ENCODE measurements at regions not wholly inside any gene's neighbourhood (a gene's known extent, or its start where the extent isn't known, plus 50 kb on each side); places are given as distances from the start of the nearest gene placed in this dataset.
"Not testable (repeated sequence)": the region's sequence is repeated elsewhere in the genome, so short reads cannot be mapped to it uniquely, and the experiment has no call there.

DNA sequence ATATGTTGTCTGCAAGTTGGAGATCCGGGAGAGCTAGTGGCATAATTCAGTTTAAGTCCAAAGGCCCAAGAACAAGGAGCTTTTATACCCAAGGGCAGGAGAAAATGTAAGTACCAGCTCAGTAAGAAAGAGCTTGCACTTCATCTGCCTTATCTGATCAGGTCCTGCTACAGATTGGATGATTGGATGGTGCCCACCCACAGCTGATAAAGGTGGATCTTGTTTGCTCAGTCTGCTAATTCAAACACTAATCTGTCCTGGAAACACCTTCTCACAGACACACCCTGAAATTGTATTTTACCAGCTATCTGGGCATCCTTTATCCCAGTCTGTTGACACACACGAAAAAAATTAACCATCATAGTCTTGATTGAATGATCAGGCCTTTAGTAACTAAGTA, 230.7 kb upstream of the SLC16A7 start:
- Mint-ChIP-seq H3K4me1 (no peaks in the 10 kb centered on the region), H3K9me3 (no peaks in the 10 kb centered on the region), H3K27ac (no peak overlapping the region), H3K4me3 (no peak overlapping the region), H3K36me3 (no peaks in the 10 kb centered on the region), H3K27me3 (peaks cover 2% of the 10 kb centered on the region)
- DNase-seq: no peak
- no peak for ATAC-seq (ENCODE audit: low read depth)
- POLR2A ChIA-PET: no interaction called here

DNA sequence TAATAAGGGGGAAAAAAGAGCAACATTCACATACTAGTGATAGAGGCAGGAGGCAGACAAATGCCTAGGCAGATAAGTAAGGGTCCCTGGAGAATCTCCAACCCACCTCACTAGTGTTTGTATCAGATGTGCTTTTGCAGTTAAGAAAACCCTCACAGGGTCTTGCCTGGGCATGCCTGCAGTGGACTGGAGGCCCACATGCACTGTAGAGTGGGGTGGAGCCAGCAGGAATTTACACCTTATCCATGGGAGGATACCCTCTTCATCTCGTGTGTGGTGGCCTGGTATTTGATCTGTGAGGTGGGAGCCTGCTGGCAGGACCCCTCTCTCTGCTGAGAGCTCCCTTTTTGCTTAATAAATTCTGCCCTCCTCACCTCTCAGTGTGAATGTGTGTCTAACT, 238.0 kb upstream of the SLC16A7 start:
- H3K9me3 Mint-ChIP-seq: no peaks in the 10 kb centered on the region
- POLR2A ChIA-PET: no interaction called here
- H3K4me1 Mint-ChIP-seq: no peaks in the 10 kb centered on the region
- DNase-seq (no peak), ATAC-seq (ENCODE audit: low read depth) (no peak)
- H3K27me3 Mint-ChIP-seq: peaks cover 9% of the 10 kb centered on the region
- no peak overlapping the region for H3K27ac Mint-ChIP-seq
- no peaks in the 10 kb centered on the region for H3K36me3 Mint-ChIP-seq
- H3K4me3 Mint-ChIP-seq: no peak overlapping the region

DNA sequence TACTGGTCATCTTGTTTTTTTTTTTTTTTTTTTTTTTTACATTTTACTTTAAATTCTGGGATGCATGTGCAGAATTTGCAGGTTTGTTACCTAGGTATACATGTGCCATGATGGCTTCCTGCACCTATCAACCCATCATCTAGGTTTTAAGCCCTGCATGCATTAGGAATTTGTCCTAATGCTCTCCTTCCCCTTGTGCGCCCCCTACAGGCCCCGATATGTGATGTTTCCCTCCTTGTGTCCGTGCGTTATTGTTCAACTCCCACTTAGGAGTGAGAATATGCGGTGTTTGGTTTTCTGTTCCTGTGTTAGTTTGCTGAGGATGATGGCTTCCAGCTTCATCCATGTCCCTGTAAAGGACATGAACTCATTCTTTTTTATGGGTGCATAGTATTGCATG, 249.6 kb upstream of the SLC16A7 start:
- H3K27me3 Mint-ChIP-seq; ATAC-seq (ENCODE audit: low read depth); H3K27ac Mint-ChIP-seq; H3K9me3 Mint-ChIP-seq; H3K4me1 Mint-ChIP-seq; POLR2A ChIA-PET; H3K36me3 Mint-ChIP-seq; H3K4me3 Mint-ChIP-seq; DNase-seq: not testable (repeated sequence)

DNA sequence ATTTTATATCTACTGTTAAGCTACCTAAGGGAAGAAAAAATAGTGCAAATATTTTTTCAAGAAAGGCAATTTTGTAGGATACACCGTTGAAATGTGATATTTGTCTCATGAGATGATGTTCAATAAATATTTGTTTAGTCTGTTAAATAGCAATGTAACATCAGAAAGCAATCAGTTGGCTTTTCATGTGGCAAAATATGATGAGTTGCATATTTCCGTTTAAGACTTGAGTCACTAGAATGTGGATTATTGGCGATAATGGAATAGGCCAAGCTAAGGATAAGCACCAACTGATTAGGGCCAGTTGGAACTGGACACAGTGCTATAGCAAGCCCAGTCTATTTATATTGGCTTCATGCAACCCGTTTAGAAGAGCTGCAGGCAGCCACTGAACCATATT, 250.4 kb upstream of the SLC16A7 start:
- Mint-ChIP-seq H3K4me1 (no peaks in the 10 kb centered on the region), H3K36me3 (no peaks in the 10 kb centered on the region), H3K27ac (no peak overlapping the region), H3K9me3 (peaks cover 2% of the 10 kb centered on the region), H3K4me3 (no peak overlapping the region), H3K27me3 (peaks cover 2% of the 10 kb centered on the region)
- DNase-seq: no peak
- POLR2A ChIA-PET: no interaction called here
- no peak for ATAC-seq (ENCODE audit: low read depth)

DNA sequence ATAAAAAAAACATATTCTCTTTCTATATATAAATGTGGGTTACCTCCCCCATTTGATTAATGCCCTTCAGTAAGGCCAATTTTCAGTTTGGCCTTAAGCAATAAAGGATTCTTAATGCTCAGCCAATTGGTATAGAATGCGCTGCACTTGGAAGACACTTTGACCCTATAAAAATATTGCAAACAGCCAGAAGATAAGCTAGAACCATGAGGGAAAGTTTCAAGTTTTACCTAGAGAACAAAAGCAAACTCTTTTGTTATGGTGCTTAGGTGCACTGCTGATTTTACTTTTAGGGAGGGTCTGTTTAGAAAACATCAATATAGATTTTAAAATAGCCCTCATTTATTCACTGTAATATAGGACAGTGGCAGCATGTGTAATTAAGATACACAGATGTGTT, 251.6 kb upstream of the SLC16A7 start:
- H3K36me3 Mint-ChIP-seq: no peaks in the 10 kb centered on the region
- POLR2A ChIA-PET: no interaction called here
- ATAC-seq (ENCODE audit: low read depth): no peak
- no peak overlapping the region for H3K27ac Mint-ChIP-seq
- H3K27me3 Mint-ChIP-seq: peaks cover 2% of the 10 kb centered on the region
- no peak overlapping the region for H3K4me3 Mint-ChIP-seq
- H3K9me3 Mint-ChIP-seq: peaks cover 2% of the 10 kb centered on the region
- H3K4me1 Mint-ChIP-seq: no peaks in the 10 kb centered on the region
- DNase-seq: no peak

DNA sequence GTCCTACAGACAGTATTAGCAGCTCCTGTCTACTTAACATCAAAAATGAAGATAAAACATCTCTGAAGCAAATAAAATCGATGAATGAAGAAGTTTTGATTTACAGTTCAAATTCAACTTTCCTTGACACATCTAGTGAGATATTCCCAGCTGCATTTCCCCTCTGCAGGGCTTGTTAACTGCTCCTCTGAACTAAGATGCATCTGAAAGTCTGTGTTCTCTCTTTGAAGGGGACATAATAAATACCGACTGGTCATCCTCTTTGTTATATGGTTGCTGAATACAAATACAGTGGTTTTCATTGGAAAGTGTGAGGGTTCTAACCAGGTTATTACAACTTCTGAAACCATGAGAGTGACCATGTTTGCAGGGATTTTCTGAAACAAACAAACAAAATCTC, 266.4 kb upstream of the SLC16A7 start:
- ATAC-seq (ENCODE audit: low read depth): no peak
- DNase-seq: no peak
- Mint-ChIP-seq H3K36me3 (no peaks in the 10 kb centered on the region), H3K27me3 (no peaks in the 10 kb centered on the region), H3K9me3 (no peaks in the 10 kb centered on the region), H3K4me3 (no peak overlapping the region), H3K4me1 (no peaks in the 10 kb centered on the region), H3K27ac (no peak overlapping the region)
- POLR2A ChIA-PET: no interaction called here

DNA sequence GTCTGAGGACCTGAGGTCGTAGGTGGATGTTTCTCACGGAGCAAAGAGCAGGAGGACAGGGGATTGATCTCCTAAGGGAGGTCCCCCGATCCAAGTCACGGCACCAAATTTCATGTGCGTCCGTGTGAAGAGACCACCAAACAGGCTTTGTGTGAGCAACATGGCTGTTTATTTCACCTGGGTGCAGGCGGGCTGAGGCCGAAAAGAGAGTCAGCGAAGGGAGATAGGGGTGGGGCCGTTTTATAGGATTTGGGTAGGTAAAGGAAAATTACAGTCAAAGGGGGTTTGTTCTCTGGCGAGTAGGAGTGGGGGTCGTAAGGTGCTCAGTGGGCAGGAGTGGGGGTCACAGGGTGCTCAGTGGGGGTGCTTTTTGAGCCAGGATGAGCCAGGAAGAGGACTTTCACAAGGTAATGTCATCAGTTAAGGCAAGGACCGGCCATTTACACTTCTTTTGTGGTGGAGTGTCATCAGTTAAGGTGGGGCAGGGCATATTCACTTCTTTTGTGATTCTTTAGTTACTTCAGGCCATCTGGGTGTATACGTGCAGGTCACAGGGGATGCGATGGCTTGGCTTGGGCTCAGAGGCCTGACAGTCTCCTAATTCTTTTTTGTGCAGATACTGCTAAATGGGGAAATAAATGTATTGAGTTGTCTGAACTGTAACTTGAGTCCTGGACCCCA, 267.3 kb upstream of the SLC16A7 start:
- H3K27ac Mint-ChIP-seq; ATAC-seq (ENCODE audit: low read depth); H3K9me3 Mint-ChIP-seq; DNase-seq; H3K4me1 Mint-ChIP-seq; H3K36me3 Mint-ChIP-seq; H3K4me3 Mint-ChIP-seq; H3K27me3 Mint-ChIP-seq; POLR2A ChIA-PET: not testable (repeated sequence)

DNA sequence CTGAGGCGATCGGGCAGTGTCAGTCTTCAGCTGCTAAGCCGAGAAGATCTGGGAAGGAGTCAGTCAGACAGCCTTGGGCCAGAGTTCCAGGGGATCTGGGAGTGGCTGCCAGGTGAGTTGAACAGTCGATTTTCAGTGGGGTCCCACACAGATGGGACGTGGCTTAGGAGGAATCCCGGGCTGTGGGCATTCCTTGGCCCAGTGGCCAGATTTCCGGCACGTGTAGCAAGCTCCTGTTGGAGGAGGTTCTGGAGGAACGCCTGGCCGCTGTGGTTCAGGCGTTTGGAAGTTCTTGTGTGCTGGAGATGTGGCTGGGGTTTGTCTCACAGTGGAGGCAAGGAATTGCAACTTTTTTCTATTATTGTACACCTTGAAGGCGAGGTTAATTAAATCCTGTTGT, 269.4 kb upstream of the SLC16A7 start:
- ATAC-seq (ENCODE audit: low read depth); H3K27ac Mint-ChIP-seq; DNase-seq; H3K4me1 Mint-ChIP-seq; H3K27me3 Mint-ChIP-seq; H3K9me3 Mint-ChIP-seq; H3K4me3 Mint-ChIP-seq; POLR2A ChIA-PET; H3K36me3 Mint-ChIP-seq: not testable (repeated sequence)

DNA sequence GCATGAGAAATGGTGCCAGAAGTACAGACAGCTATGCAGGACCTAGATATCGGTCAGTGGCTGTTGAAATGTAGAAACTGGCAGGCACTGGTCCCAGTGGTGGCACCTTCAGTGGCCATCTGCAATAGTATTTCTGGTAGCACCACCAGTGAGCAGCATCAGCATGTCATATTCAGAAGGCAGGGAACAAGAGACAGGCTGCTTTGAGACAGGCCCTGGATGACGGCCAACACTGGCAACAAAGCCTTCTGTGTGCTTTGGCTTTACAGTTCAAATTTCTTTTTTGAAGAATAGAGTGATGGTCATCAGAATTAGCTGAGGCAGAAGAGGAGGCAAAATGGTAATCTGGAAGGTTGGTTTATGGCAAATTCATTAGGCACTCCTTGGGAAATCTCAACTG, 273.4 kb upstream of the SLC16A7 start:
- H3K27me3 Mint-ChIP-seq: no peaks in the 10 kb centered on the region
- POLR2A ChIA-PET: no interaction called here
- no peaks in the 10 kb centered on the region for H3K4me1 Mint-ChIP-seq
- H3K4me3 Mint-ChIP-seq: no peak overlapping the region
- ATAC-seq (ENCODE audit: low read depth): no peak
- DNase-seq: no peak
- H3K36me3 Mint-ChIP-seq: no peaks in the 10 kb centered on the region
- H3K27ac Mint-ChIP-seq: no peak overlapping the region
- no peaks in the 10 kb centered on the region for H3K9me3 Mint-ChIP-seq

DNA sequence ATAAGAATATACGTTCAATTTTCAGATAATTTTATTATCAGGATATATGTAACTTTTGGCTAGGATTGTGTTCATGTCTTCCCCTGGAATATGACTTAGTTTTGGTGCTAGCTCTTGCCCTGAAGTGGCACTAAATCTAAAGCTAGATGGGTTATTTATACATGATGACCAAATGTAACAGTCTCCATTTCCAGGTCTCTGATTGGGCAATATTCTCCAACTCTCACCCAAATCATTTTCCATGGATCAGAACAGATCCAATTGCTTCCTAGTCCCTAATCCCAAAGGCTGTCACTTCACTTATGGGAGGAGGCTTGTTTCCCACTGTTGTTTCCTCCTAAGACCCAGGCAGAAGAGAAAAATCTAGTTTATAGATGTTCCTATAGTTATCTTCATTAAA, 274.6 kb upstream of the SLC16A7 start:
- POLR2A ChIA-PET: no interaction called here
- H3K9me3 Mint-ChIP-seq: no peaks in the 10 kb centered on the region
- DNase-seq (no peak), ATAC-seq (ENCODE audit: low read depth) (no peak)
- no peak overlapping the region for H3K4me3 Mint-ChIP-seq
- H3K27ac Mint-ChIP-seq: no peak overlapping the region
- no peaks in the 10 kb centered on the region for H3K27me3 Mint-ChIP-seq
- H3K36me3 Mint-ChIP-seq: no peaks in the 10 kb centered on the region
- no peaks in the 10 kb centered on the region for H3K4me1 Mint-ChIP-seq

DNA sequence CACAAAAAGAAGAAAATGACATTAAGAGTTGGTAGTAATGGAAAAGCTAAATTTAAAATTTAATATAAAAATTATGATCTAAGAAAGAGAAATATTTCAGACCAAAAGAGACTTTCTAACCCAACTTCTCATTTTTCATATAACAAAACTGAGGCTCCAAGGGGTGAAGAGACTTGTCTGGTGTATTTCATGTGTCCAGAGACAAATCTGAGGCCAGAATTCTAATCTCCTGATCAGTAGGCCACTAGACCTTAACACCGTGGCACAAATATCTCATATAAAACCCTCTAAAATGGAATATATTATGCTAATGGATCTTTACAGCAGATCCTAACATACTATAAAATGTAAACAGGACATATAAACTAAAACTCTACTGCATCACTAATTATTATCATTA, 275.7 kb upstream of the SLC16A7 start:
- no peak for ATAC-seq (ENCODE audit: low read depth)
- no peaks in the 10 kb centered on the region for H3K36me3 Mint-ChIP-seq
- DNase-seq: no peak
- H3K4me3 Mint-ChIP-seq: no peak overlapping the region
- H3K27me3 Mint-ChIP-seq: no peaks in the 10 kb centered on the region
- POLR2A ChIA-PET: no interaction called here
- no peak overlapping the region for H3K27ac Mint-ChIP-seq
- H3K9me3 Mint-ChIP-seq: no peaks in the 10 kb centered on the region
- H3K4me1 Mint-ChIP-seq: no peaks in the 10 kb centered on the region

DNA sequence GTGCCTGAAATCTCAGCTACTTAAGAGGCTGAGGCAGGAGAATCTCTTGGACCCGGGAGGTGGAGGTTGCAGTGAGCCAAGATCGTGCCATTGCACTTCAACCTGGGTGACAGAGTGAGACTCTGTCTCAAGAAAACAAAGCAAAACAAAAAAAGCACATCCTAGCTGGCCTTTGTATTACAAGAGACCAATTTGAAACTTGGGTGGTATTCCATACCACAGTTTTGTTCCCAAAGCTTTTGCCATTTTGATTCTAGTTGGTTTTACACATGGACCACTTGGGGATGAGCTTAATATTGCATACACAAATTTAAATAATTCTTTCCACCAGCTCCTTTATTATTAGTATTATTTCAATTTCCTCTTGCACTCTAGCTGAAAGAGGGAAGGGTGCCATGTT, 276.9 kb upstream of the SLC16A7 start:
- Mint-ChIP-seq H3K27ac (no peak overlapping the region), H3K4me3 (no peak overlapping the region), H3K4me1 (no peaks in the 10 kb centered on the region), H3K27me3 (no peaks in the 10 kb centered on the region), H3K9me3 (no peaks in the 10 kb centered on the region), H3K36me3 (no peaks in the 10 kb centered on the region)
- ATAC-seq (ENCODE audit: low read depth): no peak
- POLR2A ChIA-PET: no interaction called here
- no peak for DNase-seq

DNA sequence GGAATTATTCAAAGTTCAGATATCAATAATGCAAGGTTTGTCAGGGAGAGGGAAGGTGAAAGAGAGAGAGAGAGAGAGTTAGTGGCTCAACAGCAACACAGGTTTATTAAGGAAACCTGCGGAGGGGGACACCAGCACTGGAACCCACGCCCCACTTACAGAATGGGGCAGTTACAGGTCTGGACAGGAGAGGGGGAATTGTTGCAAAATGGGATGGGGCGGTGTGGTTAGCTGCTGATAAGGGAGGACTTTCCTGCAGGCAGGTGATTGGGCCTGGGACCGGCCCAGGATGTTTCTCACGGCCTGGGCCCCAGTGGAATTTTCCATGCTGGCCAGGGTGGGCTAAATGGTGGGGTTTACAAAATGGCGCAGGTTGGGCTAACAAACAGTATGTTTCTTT, 278.2 kb upstream of the SLC16A7 start:
- no peaks in the 10 kb centered on the region for H3K9me3 Mint-ChIP-seq
- no peaks in the 10 kb centered on the region for H3K36me3 Mint-ChIP-seq
- DNase-seq: no peak
- no peak for ATAC-seq (ENCODE audit: low read depth)
- POLR2A ChIA-PET: no interaction called here
- H3K4me3 Mint-ChIP-seq: no peak overlapping the region
- no peaks in the 10 kb centered on the region for H3K4me1 Mint-ChIP-seq
- no peaks in the 10 kb centered on the region for H3K27me3 Mint-ChIP-seq
- no peak overlapping the region for H3K27ac Mint-ChIP-seq

DNA sequence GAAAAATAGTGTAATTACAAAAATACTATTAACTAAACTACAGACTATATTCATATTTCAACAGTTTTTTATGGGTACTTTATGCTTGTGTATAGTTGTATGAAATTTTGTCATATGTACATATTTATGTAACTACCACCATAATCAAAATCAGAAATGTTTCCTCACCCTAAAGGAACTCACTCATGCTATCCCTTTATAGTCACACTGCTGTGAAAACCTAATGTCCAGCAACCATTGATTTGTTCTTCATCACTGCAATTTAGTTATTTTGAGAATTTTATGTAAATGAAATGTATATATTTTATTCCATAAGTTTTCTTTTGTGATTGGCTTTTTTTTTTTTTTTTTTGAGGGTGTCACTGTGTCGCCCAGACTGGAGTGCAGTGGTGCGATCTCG, 278.9 kb upstream of the SLC16A7 start:
- no peak for ATAC-seq (ENCODE audit: low read depth)
- DNase-seq: no peak
- POLR2A ChIA-PET: no interaction called here
- H3K4me3 Mint-ChIP-seq: no peak overlapping the region
- no peak overlapping the region for H3K27ac Mint-ChIP-seq
- no peaks in the 10 kb centered on the region for H3K27me3 Mint-ChIP-seq
- H3K4me1 Mint-ChIP-seq: no peaks in the 10 kb centered on the region
- H3K36me3 Mint-ChIP-seq: no peaks in the 10 kb centered on the region
- H3K9me3 Mint-ChIP-seq: no peaks in the 10 kb centered on the region

DNA sequence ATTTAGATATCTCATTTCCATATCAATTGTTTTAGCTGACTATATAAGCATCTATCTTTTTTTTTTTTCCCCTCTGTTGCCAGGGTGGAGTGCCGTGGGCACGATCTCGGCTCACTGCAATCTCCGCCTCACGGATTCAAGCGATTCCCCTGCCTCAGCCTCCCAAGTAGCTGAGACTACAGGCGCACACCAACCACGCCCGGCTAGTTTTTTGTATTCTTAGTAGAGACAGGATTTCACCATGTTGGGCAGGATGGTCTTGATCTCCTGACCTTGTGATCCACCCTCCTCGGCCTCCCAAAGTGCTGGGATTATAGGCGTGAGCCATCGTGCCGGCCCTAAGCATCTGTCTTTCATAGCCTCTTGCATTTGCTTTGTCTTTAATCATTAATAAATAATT, 279.5 kb upstream of the SLC16A7 start:
- DNase-seq; POLR2A ChIA-PET; H3K4me1 Mint-ChIP-seq; H3K27me3 Mint-ChIP-seq; H3K9me3 Mint-ChIP-seq; H3K4me3 Mint-ChIP-seq; H3K27ac Mint-ChIP-seq; ATAC-seq (ENCODE audit: low read depth); H3K36me3 Mint-ChIP-seq: not testable (repeated sequence)

All from activated naive CD8-positive, alpha-beta T cell treated with anti-CD3 and anti-CD28 coated beads, Interleukin-2, amount 10 ng/mL, durations not matched to agents 7 days and 5 days (primary cell).